ENCODE measurements at regions not wholly inside any gene's neighbourhood (a gene's known extent, or its start where the extent isn't known, plus 50 kb on each side); places are given as distances from the start of the nearest gene placed in this dataset.

GRCh38 chr22:49413146-49413545 is 414.5 kb downstream of the BRD1 start:
- TF ChIP-seq CTCF (IDR thresholded peaks at IDR 0.05) (no peak), POLR2A (IDR thresholded peaks at IDR 0.05) (no peak)

Data from heart left ventricle (tissue), 13 donors.